Activated effector memory CD4-positive, alpha-beta T cell treated with Interleukin-2 at 50 U/mL for 16 hours (primary cell): ENCODE measurements at regions not wholly inside any gene's neighbourhood (a gene's known extent, or its start where the extent isn't known, plus 50 kb on each side); places are given as distances from the start of the nearest gene placed in this dataset.
"Not testable (repeated sequence)": the region's sequence is repeated elsewhere in the genome, so short reads cannot be mapped to it uniquely, and the experiment has no call there.

Experiments used
- DNase-seq: peaks from one replicate; pipeline ENCODE4 v3.0.0-alpha.2; 2020

DNA sequence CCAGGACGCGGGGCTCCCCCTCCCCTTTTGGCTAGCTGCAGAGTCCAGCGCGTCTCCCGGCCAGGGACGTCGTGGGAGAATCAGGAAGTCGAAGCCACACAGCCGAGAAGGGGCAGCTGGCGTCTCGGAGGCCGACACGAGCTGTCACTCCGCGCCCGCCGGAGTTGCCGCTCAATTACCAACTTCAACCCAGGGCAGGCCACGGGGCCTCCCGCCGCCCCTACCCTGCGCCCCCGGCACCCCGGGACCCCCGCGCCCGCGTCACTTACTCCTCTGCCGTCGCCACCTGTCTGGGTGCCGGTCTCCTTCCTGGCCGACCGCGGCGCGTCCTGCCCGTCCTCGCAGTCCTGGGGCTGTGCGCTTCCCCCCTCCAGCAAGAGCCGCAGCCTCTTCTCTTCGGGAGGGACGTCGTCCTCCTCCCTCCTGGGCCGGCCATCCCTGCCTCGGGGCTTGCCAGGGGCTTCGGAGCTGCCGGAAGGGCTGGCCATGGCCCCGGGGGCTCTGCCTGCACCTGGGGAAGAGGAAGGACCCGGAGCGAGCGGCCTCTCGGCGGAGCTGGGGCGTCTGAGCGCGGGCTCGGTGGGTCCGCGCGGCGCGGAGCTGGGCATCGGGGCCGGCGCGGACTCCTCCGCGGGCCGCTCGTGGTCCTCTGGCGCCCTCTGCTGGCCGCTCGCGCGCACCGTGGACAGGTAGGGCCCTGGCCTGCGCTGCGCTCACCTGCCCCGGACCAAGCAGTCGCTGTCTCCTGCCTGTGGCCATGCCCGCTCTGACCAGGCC lies 65.6 kb upstream of the CLEC6A start:
- DNase-seq = peak; percentile 72

DNA sequence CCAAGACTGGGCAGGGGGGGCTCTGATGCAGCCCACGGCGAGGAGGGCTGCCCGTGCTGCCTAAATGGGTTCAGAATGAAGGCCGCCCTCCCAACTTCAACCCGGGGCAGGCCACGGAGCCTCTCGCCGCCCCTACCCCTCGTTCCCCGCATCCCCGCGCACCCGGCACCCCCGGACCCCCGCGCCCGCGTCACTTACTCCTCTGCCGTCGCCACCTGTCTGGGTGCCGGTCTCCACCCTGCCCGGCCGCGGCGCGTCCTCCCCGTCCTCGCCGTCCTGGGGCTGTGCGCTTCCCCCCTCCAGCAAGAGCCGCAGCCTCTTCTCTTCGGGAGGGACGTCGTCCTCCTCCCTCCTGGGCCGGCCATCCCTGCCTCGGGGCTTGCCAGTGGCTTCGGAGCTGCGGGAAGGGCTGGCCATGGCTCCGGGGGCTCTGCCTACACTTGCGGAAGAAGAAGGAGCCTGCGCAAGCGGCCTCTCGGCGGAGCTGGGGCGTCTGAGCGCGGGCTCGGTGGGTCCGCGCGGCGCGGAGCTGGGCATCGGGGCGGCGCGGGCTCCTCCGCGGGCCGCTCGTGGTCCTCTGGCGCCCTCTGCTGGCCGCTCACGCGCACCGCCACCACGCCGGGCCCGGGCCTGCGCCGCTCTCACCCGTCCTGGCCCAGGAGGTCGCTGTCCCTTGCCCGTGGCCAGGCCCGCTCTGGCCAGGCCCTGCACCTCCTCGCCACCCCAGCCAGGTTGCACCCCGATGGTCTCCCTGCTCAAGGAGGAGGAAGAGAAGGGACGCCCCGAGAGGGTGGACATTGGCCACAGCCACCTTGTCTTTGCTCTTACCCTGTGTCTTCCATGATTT lies 59.3 kb upstream of the CLEC6A start:
- DNase-seq = peak; percentile 61

DNA sequence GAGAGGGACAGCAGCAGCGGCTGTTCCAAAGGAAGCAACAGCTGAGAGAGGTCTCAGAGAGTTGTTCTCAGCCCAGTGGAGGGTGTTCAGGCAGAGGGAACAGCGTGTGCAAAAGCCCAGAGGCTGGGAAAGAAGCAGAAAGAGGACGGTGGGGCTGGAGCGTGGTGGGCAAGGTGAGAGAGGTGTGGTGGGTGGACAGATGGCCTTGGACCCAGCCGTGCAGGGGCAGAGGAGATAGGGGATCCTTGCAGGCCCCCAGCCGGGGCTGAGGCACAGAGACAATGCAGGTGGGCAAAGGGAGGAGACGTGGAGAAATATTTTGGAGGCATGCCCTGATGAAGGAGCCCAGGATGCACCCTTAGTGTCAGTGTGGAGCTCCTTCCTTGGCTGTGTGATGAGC lies 58.4 kb upstream of the CLEC6A start:
- DNase-seq = not testable (repeated sequence)

DNA sequence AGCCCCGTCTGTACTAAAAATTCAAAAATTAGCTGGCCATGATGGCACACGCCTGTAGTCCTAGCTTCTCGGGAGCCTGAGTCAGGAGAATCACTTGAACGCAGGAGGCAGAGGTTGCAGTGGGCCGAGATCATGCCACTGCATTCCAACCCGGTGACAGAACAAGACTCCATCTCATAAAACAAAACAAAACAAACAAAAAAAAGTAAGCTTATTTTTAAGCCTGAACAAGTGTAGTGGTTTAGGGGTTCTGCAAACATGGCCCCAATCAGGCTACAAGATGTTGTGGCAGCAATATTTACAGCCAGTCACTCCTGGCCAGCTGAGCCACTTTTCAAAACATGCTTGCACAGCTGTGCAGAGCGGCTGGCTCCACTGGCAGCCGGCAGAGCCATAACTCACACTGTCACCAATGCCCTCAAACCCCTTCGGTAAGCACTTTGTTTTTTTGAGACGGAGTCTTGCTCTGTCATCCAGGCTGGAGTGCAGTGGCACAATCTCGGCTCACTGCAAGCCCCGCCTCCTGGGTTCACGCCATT lies 56.2 kb upstream of the CLEC6A start:
- DNase-seq = not testable (repeated sequence)

DNA sequence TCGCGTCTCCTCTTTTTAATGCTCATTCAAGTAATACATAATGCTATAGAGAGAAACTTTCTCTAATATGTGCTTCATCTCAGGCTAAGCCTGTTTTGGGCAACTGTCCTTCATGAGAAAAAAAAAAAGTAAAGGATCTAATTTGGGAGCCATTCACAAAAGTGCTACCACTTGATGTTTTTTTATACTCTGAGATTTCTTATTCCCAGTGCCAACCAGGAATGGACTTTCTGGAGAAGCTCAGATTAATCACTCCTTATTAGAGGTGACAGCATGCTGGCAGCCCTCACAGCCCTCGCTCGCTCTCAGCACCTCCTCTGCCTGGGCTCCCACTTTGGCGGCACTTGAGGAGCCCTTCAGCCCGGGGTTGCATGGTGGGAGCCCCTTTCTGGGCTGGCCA lies 51.9 kb upstream of the CLEC6A start:
- not testable (repeated sequence) for DNase-seq

DNA sequence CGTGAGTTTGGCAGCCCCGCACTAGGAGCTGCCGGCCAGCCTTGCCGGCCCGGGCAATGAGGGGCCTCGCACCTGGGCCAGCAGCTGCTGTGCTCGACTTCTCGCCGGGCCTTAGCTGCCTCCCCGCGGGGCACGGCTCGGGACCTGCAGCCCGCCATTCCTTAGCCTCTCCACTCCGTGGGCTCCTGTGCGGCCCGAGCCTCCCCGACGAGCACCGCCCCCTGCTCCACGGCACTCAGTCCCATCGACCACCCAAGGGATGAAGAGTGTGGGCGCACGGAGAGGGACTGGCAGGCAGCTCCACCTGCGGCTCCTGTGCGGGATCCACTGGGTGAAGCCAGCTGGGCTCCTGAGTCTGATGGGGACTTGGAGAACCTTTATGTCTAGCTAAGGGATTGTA lies 51.4 kb upstream of the CLEC6A start:
- not testable (repeated sequence) for DNase-seq
